Hepatocyte (in vitro differentiated cells): ENCODE measurements at regions not wholly inside any gene's neighbourhood (a gene's known extent, or its start where the extent isn't known, plus 50 kb on each side); places are given as distances from the start of the nearest gene placed in this dataset.

ENCODE experiments used
- DNase-seq: peaks from one replicate; pipeline ENCODE4 v3.0.0-alpha.2; 2016; ENCODE audit warnings: low spot score
- H2AFZ ChIP-seq: fragments of 200-600 bp; sonication (generic); 2 replicates; pipeline ENCODE4 v1.6.0; 2016; ENCODE audit warnings: antibody characterized with exemption, mild to moderate bottlenecking
- H3K27ac ChIP-seq: fragments of 200-600 bp; sonication (generic); 2 replicates; pipeline ENCODE4 v1.5.1; 2016; ENCODE audit warnings: mild to moderate bottlenecking
- H3K27me3 ChIP-seq: fragments of 200-600 bp; sonication (generic); 2 replicates; pipeline ENCODE4 v1.6.1; 2016
- H3K36me3 ChIP-seq: fragments of 200-600 bp; sonication (generic); replicated peaks from 2 replicates; pipeline ENCODE4 v1.5.1; 2016; ENCODE audit warnings: low read depth; ENCODE audit not compliant: insufficient read depth
- H3K4me1 ChIP-seq: fragments of 200-600 bp; sonication (generic); 2 replicates; pipeline ENCODE4 v1.5.1; 2016; ENCODE audit warnings: mild to moderate bottlenecking, moderate library complexity; ENCODE audit not compliant: insufficient read depth
- H3K4me2 ChIP-seq: fragments of 200-600 bp; sonication (generic); 2 replicates; pipeline ENCODE4 v1.6.0; 2016
- H3K4me3 ChIP-seq: fragments of 200-600 bp; sonication (generic); 2 replicates; pipeline ENCODE4 v1.5.1; 2016; ENCODE audit warnings: mild to moderate bottlenecking
- H3K79me2 ChIP-seq: fragments of 200-600 bp; sonication (generic); 2 replicates; pipeline ENCODE4 v1.6.0; 2017; ENCODE audit warnings: mild to moderate bottlenecking
- H3K9me2 ChIP-seq: fragments of 200-600 bp; sonication (generic); replicated peaks from 2 replicates; pipeline ENCODE4 v1.6.0; 2017; ENCODE audit warnings: mild to moderate bottlenecking; ENCODE audit not compliant: insufficient read depth
- H3K9me3 ChIP-seq: fragments of 200-600 bp; sonication (generic); 2 replicates; pipeline ENCODE4 v1.5.1; 2016; ENCODE audit warnings: low read depth, mild to moderate bottlenecking
- H4K20me1 ChIP-seq: fragments of 200-600 bp; sonication (generic); 2 replicates; pipeline ENCODE4 v1.6.0; 2016; ENCODE audit warnings: mild to moderate bottlenecking; ENCODE audit not compliant: insufficient read depth, poor library complexity, severe bottlenecking
- EZH2 ChIP-seq: fragments of 200-600 bp; sonication (generic); IDR thresholded peaks from 2 replicates; pipeline ENCODE4 v1.6.1; 2016; ENCODE audit warnings: antibody characterized with exemption, mild to moderate bottlenecking, borderline replicate concordance
- EZH2phosphoT487 ChIP-seq: fragments of 200-600 bp; sonication (generic); IDR thresholded peaks from one replicate; pipeline ENCODE4 v1.6.1; 2018; ENCODE audit warnings: antibody characterized with exemption, mild to moderate bottlenecking, low read depth, moderate library complexity; ENCODE audit not compliant: unreplicated experiment, severe bottlenecking
- WGBS: methylation state at CpG from one replicate; pipeline ENCODE4 v1.1.6; 2016; ENCODE audit warnings: low lambda C conversion rate; ENCODE audit errors: missing lambda C conversion rate; 5-methylcytosine and 5-hydroxymethylcytosine counted together
- TF ChIP-seq, protein P1 (sequence below): fragments of 200-600 bp; sonication (generic); IDR thresholded peaks from 2 replicates; pipeline ENCODE4 v1.5.1; 2016; ENCODE audit warnings: antibody characterized with exemption, mild to moderate bottlenecking; ENCODE audit not compliant: poor library complexity

DNA sequence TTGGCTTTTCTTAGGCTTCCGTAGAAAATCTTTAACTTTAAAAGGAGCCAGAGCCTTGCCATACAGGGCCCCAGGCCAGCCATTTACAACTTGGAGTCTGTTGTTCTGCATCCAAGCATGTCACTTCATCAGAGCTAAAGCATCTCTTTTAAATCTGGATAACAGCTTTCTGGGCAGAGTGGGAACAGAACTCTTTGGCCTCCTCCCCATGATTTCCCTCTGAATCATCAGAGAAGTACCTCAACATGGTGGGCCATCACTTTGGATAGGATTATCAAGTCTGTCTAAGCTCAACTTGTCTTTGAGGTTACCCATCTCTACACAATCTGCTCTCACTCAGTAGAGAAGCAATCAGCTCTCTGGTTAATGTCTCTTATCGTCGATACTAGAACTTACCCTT, 170.9 kb downstream of the SLC6A15 start:
- H3K4me2 ChIP-seq = no peak overlapping the region
- H3K27ac ChIP-seq = no peak overlapping the region
- WGBS = 46% methylated on average over 3 of the region's 3 CpGs

DNA sequence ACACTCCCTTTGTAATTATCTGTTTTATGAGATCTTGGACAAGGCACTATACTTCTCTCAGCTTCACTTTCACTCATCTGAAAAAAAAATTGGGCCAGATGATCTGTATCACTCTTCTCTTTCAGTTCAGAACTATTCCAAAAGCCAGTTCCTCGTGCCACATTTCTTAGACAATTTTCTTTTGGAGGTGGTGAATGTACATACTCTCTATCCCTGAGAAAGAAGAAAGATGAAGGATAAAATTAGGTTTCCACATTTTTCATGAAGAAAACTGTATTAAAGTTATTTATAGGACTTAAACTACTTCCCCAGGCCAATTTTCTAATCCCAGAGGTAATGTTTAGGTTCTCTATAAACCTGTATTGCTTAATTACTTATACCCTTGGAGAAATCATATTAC, 171.6 kb downstream of the SLC6A15 start:
- H2AFZ ChIP-seq = no peak overlapping the region
- no peaks in the 10 kb centered on the region for H3K36me3 ChIP-seq
- no peak overlapping the region for H3K4me3 ChIP-seq
- no peak for TF ChIP-seq EZH2
- TF ChIP-seq EZH2phosphoT487 = no peak
- TF ChIP-seq, protein P1, sequence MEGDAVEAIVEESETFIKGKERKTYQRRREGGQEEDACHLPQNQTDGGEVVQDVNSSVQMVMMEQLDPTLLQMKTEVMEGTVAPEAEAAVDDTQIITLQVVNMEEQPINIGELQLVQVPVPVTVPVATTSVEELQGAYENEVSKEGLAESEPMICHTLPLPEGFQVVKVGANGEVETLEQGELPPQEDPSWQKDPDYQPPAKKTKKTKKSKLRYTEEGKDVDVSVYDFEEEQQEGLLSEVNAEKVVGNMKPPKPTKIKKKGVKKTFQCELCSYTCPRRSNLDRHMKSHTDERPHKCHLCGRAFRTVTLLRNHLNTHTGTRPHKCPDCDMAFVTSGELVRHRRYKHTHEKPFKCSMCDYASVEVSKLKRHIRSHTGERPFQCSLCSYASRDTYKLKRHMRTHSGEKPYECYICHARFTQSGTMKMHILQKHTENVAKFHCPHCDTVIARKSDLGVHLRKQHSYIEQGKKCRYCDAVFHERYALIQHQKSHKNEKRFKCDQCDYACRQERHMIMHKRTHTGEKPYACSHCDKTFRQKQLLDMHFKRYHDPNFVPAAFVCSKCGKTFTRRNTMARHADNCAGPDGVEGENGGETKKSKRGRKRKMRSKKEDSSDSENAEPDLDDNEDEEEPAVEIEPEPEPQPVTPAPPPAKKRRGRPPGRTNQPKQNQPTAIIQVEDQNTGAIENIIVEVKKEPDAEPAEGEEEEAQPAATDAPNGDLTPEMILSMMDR = no peak
- H3K27me3 ChIP-seq = no peaks in the 10 kb centered on the region
- H4K20me1 ChIP-seq = no peaks in the 10 kb centered on the region
- H3K4me1 ChIP-seq = no peaks in the 10 kb centered on the region
- H3K9me3 ChIP-seq = no peaks in the 10 kb centered on the region
- H3K4me2 ChIP-seq = no peak overlapping the region
- 52% methylated on average over 1 of the region's 1 CpG for WGBS
- no peak for DNase-seq
- no peaks in the 10 kb centered on the region for H3K9me2 ChIP-seq
- no peak overlapping the region for H3K27ac ChIP-seq
- no peaks in the 10 kb centered on the region for H3K79me2 ChIP-seq

More for the DNA sequence above, 170.9 kb downstream of the SLC6A15 start:
- no peak overlapping the region for H3K4me3 ChIP-seq
- no peak overlapping the region for H2AFZ ChIP-seq
- no peaks in the 10 kb centered on the region for H3K36me3 ChIP-seq
- DNase-seq = peak; percentile 10
- no peaks in the 10 kb centered on the region for H3K79me2 ChIP-seq
- H4K20me1 ChIP-seq = no peaks in the 10 kb centered on the region
- TF ChIP-seq EZH2phosphoT487 (no peak), EZH2 (no peak)
- TF ChIP-seq, protein P1 = no peak
- H3K4me1 ChIP-seq = no peaks in the 10 kb centered on the region
- no peaks in the 10 kb centered on the region for H3K9me3 ChIP-seq
- no peaks in the 10 kb centered on the region for H3K9me2 ChIP-seq
- H3K27me3 ChIP-seq = no peaks in the 10 kb centered on the region

DNA sequence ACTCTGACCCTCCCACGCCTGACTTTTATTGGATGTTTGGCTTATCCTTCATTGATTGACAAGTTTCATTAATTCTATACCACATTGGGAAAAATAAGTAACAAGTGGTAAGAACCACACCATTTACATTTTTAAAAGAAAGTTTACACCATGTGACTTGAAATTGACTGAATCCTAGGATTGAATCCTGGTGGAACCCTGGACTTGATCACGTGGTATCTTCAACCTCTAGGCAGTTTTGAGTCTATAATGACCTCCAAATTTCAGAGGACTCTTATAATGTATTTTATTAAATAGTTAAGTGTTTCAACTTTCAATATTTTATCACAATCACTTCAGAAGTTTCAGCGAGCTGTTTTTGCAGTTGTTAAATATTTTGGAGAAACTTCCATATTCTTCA, 172.0 kb downstream of the SLC6A15 start:
- Histone ChIP-seq H3K9me2 (no peaks in the 10 kb centered on the region), H3K4me1 (no peaks in the 10 kb centered on the region), H3K9me3 (no peaks in the 10 kb centered on the region), H3K36me3 (no peaks in the 10 kb centered on the region), H3K79me2 (no peaks in the 10 kb centered on the region), H4K20me1 (no peaks in the 10 kb centered on the region), H3K27ac (no peak overlapping the region), H3K4me2 (no peak overlapping the region), H3K27me3 (no peaks in the 10 kb centered on the region), H2AFZ (no peak overlapping the region), H3K4me3 (no peak overlapping the region)
- DNase-seq = no peak
- TF ChIP-seq EZH2phosphoT487 (no peak), EZH2 (no peak)
- TF ChIP-seq, protein P1 = no peak
- 81% methylated on average over 3 of the region's 3 CpGs for WGBS

DNA sequence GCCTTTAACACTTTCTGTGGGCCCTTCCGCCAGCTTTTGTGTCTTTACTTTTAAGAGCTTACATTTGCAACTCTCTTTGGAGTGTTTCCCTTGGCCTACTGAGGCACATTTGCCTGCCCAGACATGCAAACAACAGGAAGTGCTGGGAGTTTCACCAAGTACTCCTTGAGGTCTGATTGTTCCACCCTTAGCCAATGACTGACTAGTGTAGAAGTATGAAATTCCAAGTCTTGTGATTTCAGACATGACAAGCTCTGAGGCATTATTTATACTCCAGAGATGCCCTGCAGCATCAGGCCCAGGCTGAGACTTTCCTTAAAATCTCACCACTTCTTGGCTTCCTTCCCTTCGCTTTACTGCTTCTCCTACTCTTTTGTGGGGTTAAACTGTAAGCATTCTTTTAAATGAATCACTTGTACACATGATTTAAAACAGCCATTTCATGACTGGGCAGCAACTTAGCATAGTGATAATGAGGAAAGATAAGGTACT, 174.1 kb downstream of the SLC6A15 start:
- no peaks in the 10 kb centered on the region for H3K9me3 ChIP-seq
- H4K20me1 ChIP-seq = no peaks in the 10 kb centered on the region
- H2AFZ ChIP-seq = no peak overlapping the region
- 71% methylated on average over 2 of the region's 2 CpGs for WGBS
- no peaks in the 10 kb centered on the region for H3K27me3 ChIP-seq
- no peaks in the 10 kb centered on the region for H3K36me3 ChIP-seq
- no peaks in the 10 kb centered on the region for H3K9me2 ChIP-seq
- no peak overlapping the region for H3K4me3 ChIP-seq
- TF ChIP-seq EZH2 (no peak), EZH2phosphoT487 (no peak)
- TF ChIP-seq, protein P1 = no peak
- H3K4me2 ChIP-seq = no peak overlapping the region
- H3K79me2 ChIP-seq = no peaks in the 10 kb centered on the region
- H3K27ac ChIP-seq = no peak overlapping the region
- DNase-seq = no peak
- H3K4me1 ChIP-seq = no peaks in the 10 kb centered on the region
